Duodenal mucosa (tissue), 2 donors: ENCODE measurements at regions not wholly inside any gene's neighbourhood (a gene's known extent, or its start where the extent isn't known, plus 50 kb on each side); places are given as distances from the start of the nearest gene placed in this dataset.

Experiments
- H3K27ac ChIP-seq: one replicate; pipeline ENCODE4 v1.7.0; 2013; ENCODE audit warnings: low read depth, low read length
- H3K27me3 ChIP-seq, 2 donors: one replicate each; pipeline ENCODE4 v1.7.0; 2013; ENCODE audit warnings: low read length in 2 of 2, control low read depth in 1 of 2; ENCODE audit not compliant: insufficient read depth in 2 of 2, control insufficient read depth in 1 of 2
- H3K36me3 ChIP-seq, 2 donors: one replicate each; pipeline ENCODE4 v1.7.0; 2013; ENCODE audit warnings: low read length in 2 of 2, control low read depth in 1 of 2; ENCODE audit not compliant: insufficient read depth in 2 of 2, control insufficient read depth in 1 of 2
- H3K4me1 ChIP-seq, 2 donors: one replicate each; pipeline ENCODE4 v1.7.0; 2013; ENCODE audit warnings: low read length in 2 of 2, control low read depth in 1 of 2; ENCODE audit not compliant: insufficient read depth in 2 of 2, control insufficient read depth in 1 of 2
- H3K4me3 ChIP-seq, 2 donors: one replicate each; pipeline ENCODE4 v1.7.0; 2013; ENCODE audit warnings: low read length in 2 of 2, low read depth in 1 of 2
- H3K9ac ChIP-seq, 2 donors: one replicate each; pipeline ENCODE4 v1.7.0; 2013; ENCODE audit warnings: low read length in 2 of 2, low read depth in 1 of 2
- H3K9me3 ChIP-seq, 2 donors: one replicate each; pipeline ENCODE4 v1.7.0; 2013; ENCODE audit warnings: low read length in 2 of 2, control low read depth in 1 of 2; ENCODE audit not compliant: control insufficient read depth in 1 of 2

- Histone ChIP-seq H3K27ac (no peak overlapping the region), H3K9ac (no peak overlapping the region), H3K4me3 (no peak overlapping the region), H3K4me1 (no peaks in the 10 kb centered on the region), H3K9me3 (no peaks in the 10 kb centered on the region), H3K36me3 (no peaks in the 10 kb centered on the region), H3K27me3 (no peaks in the 10 kb centered on the region)
These were observed 566.5 kb upstream of the IRAK1BP1 start for GRCh38 chr6:78300885-78301284.

DNA sequence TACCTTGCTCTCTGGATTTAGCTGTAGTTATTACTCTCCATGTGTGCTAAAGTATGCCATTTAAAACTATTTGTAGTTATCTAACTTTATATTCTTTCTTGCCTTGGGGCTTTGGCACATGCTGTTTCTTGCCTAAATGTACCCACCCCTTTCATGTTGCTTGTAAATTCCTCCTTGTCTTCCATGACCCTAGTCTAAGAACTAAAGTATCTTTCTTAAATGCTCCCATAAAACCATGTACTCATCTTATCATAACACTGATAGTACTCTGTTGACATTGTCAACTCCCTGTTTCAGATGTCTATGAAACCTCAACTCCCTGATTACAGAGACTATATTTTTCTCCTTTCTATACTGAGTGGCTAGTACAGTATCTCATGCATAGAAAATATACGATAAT, 564.9 kb upstream of the IRAK1BP1 start:
- Histone ChIP-seq H3K9ac (no peak overlapping the region), H3K36me3 (no peaks in the 10 kb centered on the region), H3K9me3 (no peaks in the 10 kb centered on the region), H3K4me3 (no peak overlapping the region), H3K27ac (no peak overlapping the region), H3K27me3 (no peaks in the 10 kb centered on the region), H3K4me1 (no peaks in the 10 kb centered on the region)

- Histone ChIP-seq H3K27ac (no peak overlapping the region), H3K9me3 (no peaks in the 10 kb centered on the region), H3K4me1 (no peaks in the 10 kb centered on the region), H3K36me3 (no peaks in the 10 kb centered on the region), H3K9ac (no peak overlapping the region), H3K4me3 (no peak overlapping the region), H3K27me3 (no peaks in the 10 kb centered on the region)
These were observed 559.3 kb upstream of the IRAK1BP1 start for GRCh38 chr6:78308025-78308424.

DNA sequence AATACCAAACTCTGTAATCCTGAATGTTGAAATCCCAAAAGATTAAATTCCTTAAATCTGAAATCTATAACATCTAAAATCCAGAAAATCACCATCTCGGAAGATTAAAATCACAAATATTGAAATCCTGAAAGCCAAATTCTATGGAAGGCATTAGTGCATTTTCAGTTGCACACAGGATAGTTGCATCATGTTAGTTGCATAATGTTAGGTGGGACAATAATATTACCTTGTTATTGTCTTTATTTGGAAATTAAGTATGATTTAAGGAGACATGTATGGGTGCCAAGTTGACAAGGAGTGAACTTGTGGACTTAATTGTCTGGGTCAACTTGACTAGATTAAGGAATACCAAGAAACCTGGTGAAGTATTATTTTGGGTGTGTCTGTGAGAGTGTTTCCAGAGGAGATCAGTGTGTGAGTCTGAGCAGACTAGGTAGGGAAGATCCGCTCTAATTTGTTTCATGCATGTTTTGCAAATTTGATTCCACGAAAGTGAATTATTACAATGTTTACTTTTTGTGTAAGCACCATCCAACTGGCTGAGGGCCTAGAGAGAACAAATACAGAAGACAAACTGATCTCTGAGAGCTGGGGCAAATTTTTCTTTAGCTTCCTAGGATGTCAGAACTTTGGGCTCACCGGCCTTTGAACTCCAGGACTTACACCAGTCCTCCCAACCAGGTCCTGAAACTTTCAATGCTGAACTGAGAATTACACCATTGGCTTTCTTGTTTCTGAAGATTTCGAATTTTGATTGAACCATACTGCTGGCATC, 545.1 kb upstream of the IRAK1BP1 start:
- Histone ChIP-seq H3K27ac (no peak overlapping the region), H3K9ac (no peak overlapping the region)

DNA sequence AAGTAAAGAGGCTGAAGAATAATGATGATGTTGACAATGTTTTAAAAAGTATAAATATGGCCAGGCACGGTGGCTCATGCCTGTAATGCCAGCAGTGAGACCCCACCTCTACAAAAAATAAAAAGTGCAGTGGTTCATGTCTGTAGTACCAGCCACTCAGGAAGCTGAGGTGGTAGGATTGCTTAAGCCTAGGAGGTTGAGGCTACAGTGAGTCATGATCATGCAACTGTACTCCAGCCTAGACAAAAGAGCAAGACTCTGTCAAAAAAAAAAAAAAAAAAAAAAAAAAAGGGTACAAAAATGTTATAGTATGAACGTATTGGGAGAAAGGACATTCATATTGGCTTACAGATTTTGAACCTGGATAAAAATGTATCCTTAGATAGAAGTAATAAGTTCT, 543.1 kb upstream of the IRAK1BP1 start:
- no peaks in the 10 kb centered on the region for H3K36me3 ChIP-seq
- no peak overlapping the region for H3K9ac ChIP-seq
- H3K4me1 ChIP-seq = no peaks in the 10 kb centered on the region
- no peaks in the 10 kb centered on the region for H3K9me3 ChIP-seq
- no peak overlapping the region for H3K27ac ChIP-seq
- H3K27me3 ChIP-seq = no peaks in the 10 kb centered on the region
- H3K4me3 ChIP-seq = no peak overlapping the region

More for the DNA sequence above, 545.1 kb upstream of the IRAK1BP1 start:
- no peak overlapping the region for H3K4me3 ChIP-seq
- H3K27me3 ChIP-seq = no peaks in the 10 kb centered on the region
- no peaks in the 10 kb centered on the region for H3K36me3 ChIP-seq
- no peaks in the 10 kb centered on the region for H3K4me1 ChIP-seq
- H3K9me3 ChIP-seq = no peaks in the 10 kb centered on the region

- no peak overlapping the region for H3K27ac ChIP-seq
- H3K27me3 ChIP-seq = no peaks in the 10 kb centered on the region
- H3K4me3 ChIP-seq = no peak overlapping the region
These were observed 526.6 kb upstream of the IRAK1BP1 start for GRCh38 chr6:78340755-78341154.

DNA sequence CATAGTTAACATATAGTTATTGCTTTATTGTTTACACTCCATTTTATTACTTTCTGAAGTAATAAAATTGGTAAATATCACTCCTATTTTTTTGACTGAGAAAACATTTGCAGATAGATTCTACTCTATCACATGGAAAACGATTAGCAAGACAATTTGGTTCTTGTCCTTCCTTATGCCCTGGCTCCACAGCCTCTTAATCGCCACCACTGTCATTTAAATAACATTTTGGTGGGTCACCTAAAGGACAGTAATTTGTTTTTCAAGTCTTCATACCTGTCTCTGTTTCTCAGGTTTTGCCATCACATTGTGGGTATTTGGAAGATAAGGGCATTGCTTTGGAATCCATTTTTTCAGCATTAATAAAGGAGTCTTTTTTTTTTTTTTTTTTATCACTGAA, 521.5 kb upstream of the IRAK1BP1 start:
- Histone ChIP-seq H3K27me3 (no peaks in the 10 kb centered on the region), H3K9ac (no peak overlapping the region), H3K36me3 (no peaks in the 10 kb centered on the region), H3K27ac (no peak overlapping the region), H3K4me1 (no peaks in the 10 kb centered on the region), H3K9me3 (no peaks in the 10 kb centered on the region), H3K4me3 (no peak overlapping the region)

More at GRCh38 chr6:78340755-78341154, 526.6 kb upstream of the IRAK1BP1 start:
- H3K36me3 ChIP-seq = no peaks in the 10 kb centered on the region
- no peaks in the 10 kb centered on the region for H3K4me1 ChIP-seq
- no peaks in the 10 kb centered on the region for H3K9me3 ChIP-seq
- H3K9ac ChIP-seq = no peak overlapping the region

DNA sequence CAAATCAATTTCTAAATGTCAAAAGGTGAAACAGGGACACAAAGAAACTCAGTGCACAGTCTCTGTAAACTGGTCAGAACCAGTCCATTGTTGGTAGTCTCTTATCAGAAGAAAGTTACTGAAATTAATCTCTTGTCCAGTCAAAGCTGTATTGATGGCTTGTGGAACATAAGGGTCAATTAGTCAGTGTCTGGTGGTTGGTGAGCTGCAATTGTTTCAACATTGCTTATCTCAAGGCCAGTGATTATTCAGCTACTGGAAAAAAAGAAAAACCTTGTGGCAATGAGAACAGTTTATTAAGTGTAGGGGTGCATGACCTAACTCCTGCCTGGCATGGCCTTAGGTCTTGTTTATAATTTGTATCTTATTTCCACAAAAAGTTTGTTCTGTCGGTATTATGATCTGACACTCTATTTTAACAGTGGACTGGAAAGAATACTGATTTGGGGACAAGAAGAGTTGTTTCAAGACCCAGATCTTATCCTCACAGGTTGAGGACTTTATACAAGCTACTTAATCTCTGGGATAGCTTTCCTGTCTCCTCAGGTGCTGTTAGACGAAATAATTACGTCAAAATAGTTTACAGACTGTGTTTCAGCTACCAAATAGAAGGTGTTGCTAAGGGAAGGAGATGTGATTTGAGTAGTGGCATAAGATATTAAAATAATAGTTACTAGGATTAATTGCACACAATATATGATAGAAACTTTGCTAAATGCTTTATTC, 520.0 kb upstream of the IRAK1BP1 start:
- Histone ChIP-seq H3K4me1 (no peaks in the 10 kb centered on the region), H3K27ac (no peak overlapping the region), H3K9ac (no peak overlapping the region), H3K27me3 (no peaks in the 10 kb centered on the region), H3K9me3 (no peaks in the 10 kb centered on the region), H3K4me3 (no peak overlapping the region), H3K36me3 (no peaks in the 10 kb centered on the region)

GRCh38 chr6:78353040-78353439, 514.3 kb upstream of the IRAK1BP1 start:
- Histone ChIP-seq H3K36me3 (no peaks in the 10 kb centered on the region), H3K27me3 (no peaks in the 10 kb centered on the region), H3K4me3 (no peak overlapping the region), H3K9ac (no peak overlapping the region), H3K9me3 (no peaks in the 10 kb centered on the region), H3K27ac (no peak overlapping the region), H3K4me1 (no peaks in the 10 kb centered on the region)

- Histone ChIP-seq H3K9ac (no peak overlapping the region), H3K4me1 (no peaks in the 10 kb centered on the region), H3K27me3 (no peaks in the 10 kb centered on the region), H3K27ac (no peak overlapping the region), H3K4me3 (no peak overlapping the region), H3K36me3 (no peaks in the 10 kb centered on the region), H3K9me3 (no peaks in the 10 kb centered on the region)
These were observed 503.7 kb upstream of the IRAK1BP1 start for GRCh38 chr6:78363688-78364087.
